ENCODE measurements at regions not wholly inside any gene's neighbourhood (a gene's known extent, or its start where the extent isn't known, plus 50 kb on each side); places are given as distances from the start of the nearest gene placed in this dataset.

DNA sequence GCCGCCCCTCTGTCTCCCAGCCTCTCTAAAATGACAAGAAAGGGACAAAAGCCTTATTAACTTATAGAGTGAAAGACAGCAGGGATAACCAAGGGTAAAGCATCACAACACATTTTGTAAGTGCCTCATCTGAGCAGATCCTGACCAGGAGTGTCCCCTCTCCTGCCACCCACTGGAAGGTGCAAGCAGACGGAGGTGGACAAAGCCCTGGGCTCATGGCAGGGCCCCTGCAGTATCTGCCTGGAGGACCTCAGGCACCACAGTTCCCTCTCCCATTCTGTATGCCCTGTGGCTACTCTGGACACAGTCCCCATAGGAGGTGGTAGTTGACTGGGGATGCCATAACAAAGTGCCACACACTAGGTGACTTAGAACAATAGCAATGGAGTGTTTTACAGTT, 319.8 kb downstream of the GADD45G start:
- H3K4me1 ChIP-seq (ENCODE audit: insufficient read depth, low read length, poor library complexity, severe bottlenecking), result no peaks in the 10 kb centered on the region
- ChIA-PET POLR2A (ENCODE audit: low non-redundant PET) (no interaction called here), CTCF (interaction anchor here (0.6 kb wide), 1 partner anchor 835 kb away, joined by 10 read pairs; no protein-coding TSS in a partner anchor)
- no peaks in the 10 kb centered on the region for H3K27me3 ChIP-seq (replicated peaks; ENCODE audit: insufficient read depth, low read depth, low read length, poor library complexity)
- intact Hi-C loops (cut with micrococcal nuclease; ENCODE audit: unreplicated experiment), result loop anchor here (10.0 kb wide), 1 partner anchor 320 kb away; the partner anchor contains the start of gene GADD45G
- no peak overlapping the region for H3K4me3 ChIP-seq (ENCODE audit: low read depth, low read length, poor library complexity, severe bottlenecking)
- TF ChIP-seq, protein P1, sequence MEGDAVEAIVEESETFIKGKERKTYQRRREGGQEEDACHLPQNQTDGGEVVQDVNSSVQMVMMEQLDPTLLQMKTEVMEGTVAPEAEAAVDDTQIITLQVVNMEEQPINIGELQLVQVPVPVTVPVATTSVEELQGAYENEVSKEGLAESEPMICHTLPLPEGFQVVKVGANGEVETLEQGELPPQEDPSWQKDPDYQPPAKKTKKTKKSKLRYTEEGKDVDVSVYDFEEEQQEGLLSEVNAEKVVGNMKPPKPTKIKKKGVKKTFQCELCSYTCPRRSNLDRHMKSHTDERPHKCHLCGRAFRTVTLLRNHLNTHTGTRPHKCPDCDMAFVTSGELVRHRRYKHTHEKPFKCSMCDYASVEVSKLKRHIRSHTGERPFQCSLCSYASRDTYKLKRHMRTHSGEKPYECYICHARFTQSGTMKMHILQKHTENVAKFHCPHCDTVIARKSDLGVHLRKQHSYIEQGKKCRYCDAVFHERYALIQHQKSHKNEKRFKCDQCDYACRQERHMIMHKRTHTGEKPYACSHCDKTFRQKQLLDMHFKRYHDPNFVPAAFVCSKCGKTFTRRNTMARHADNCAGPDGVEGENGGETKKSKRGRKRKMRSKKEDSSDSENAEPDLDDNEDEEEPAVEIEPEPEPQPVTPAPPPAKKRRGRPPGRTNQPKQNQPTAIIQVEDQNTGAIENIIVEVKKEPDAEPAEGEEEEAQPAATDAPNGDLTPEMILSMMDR (conservative IDR thresholded peaks at IDR 0.05; ENCODE audit: low read depth, low read length), result no peak
- no peak for TF ChIP-seq EZH2 (IDR thresholded peaks at IDR 0.05; ENCODE audit: borderline replicate concordance, low read depth, low read length, poor library complexity, severe bottlenecking)
- BruUV-seq (replicated peaks), result no TSS peak
- DNase-seq (ENCODE audit: low spot score), result no peak
- H3K27ac ChIP-seq (ENCODE audit: low read depth, low read length, poor library complexity, severe bottlenecking), result no peak overlapping the region
- H3K36me3 ChIP-seq (ENCODE audit: insufficient read depth, low read length, poor library complexity, severe bottlenecking), result no peaks in the 10 kb centered on the region
- H3K9me3 ChIP-seq (ENCODE audit: low read depth, low read length, poor library complexity, severe bottlenecking), result no peaks in the 10 kb centered on the region

DNA sequence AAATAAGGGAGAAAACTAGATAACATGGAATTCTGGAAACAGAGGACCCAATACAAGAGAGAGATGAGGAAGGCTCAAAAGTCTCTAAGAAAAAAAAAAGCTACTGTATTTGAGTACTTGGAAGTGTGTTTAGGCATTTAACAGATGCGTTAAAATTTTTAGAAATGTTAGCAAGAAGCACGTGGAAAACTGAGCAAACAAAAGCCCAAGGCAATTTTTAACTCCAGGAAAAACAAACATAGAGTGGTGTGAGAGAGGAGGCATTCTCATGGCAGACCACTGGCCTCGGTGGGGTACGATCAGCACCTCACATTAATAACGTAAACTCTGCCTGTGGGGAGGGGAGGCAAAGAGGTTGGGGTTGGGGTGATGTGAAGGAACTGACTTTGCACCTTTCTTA, 321.4 kb downstream of the GADD45G start:
- Histone ChIP-seq H3K36me3 (ENCODE audit: insufficient read depth, low read length, poor library complexity, severe bottlenecking) (no peaks in the 10 kb centered on the region), H3K4me1 (ENCODE audit: insufficient read depth, low read length, poor library complexity, severe bottlenecking) (no peaks in the 10 kb centered on the region), H3K9me3 (ENCODE audit: low read depth, low read length, poor library complexity, severe bottlenecking) (no peaks in the 10 kb centered on the region), H3K27me3 (replicated peaks; ENCODE audit: insufficient read depth, low read depth, low read length, poor library complexity) (no peaks in the 10 kb centered on the region), H3K27ac (ENCODE audit: low read depth, low read length, poor library complexity, severe bottlenecking) (no peak overlapping the region), H3K4me3 (ENCODE audit: low read depth, low read length, poor library complexity, severe bottlenecking) (no peak overlapping the region)
- BruUV-seq (replicated peaks), result no TSS peak
- no peak for DNase-seq (ENCODE audit: low spot score)
- ChIA-PET CTCF (no interaction called here), POLR2A (ENCODE audit: low non-redundant PET) (no interaction called here)
- TF ChIP-seq, protein P1 (conservative IDR thresholded peaks at IDR 0.05; ENCODE audit: low read depth, low read length), result no peak
- TF ChIP-seq EZH2 (IDR thresholded peaks at IDR 0.05; ENCODE audit: borderline replicate concordance, low read depth, low read length, poor library complexity, severe bottlenecking), result no peak
- intact Hi-C loops (cut with micrococcal nuclease; ENCODE audit: unreplicated experiment), result loop anchor here (10.0 kb wide), 1 partner anchor 321 kb away; the partner anchor contains the start of gene GADD45G

DNA sequence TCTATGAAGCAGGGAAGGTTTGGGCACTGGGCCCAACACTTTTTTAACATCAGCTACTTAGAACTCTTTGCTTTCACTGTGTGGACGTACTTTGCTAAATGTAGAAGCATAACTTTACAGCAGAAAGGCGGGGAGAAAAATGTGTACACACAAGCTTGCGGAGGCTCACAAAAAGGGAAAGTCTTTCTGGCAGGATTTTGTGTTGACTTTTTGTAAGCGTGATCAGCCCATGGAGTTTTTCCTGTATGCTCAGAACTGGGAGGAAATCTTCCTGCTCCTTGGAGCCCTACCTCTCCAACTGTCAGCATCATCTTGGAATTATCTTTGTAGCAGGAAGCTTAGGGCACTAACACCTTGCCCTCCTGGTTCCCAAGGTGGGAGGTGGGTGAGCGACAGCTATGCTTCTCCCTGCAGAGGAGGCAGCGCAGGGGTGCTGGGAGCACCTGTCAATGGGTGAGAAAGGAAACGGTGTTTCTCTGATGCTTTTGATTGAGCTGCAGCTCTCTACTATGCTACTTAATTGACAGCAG, 321.9 kb downstream of the GADD45G start:
- CTCF ChIA-PET, result no interaction called here
- BruUV-seq (replicated peaks), result no TSS peak
- no peak for DNase-seq (ENCODE audit: low spot score)

More for the DNA sequence above, 321.9 kb downstream of the GADD45G start:
- no peaks in the 10 kb centered on the region for H3K4me1 ChIP-seq (ENCODE audit: insufficient read depth, low read length, poor library complexity, severe bottlenecking)
- H3K27ac ChIP-seq (ENCODE audit: low read depth, low read length, poor library complexity, severe bottlenecking), result no peak overlapping the region
- POLR2A ChIA-PET (ENCODE audit: low non-redundant PET), result no interaction called here
- H3K36me3 ChIP-seq (ENCODE audit: insufficient read depth, low read length, poor library complexity, severe bottlenecking), result no peaks in the 10 kb centered on the region
- H3K9me3 ChIP-seq (ENCODE audit: low read depth, low read length, poor library complexity, severe bottlenecking), result no peaks in the 10 kb centered on the region
- H3K4me3 ChIP-seq (ENCODE audit: low read depth, low read length, poor library complexity, severe bottlenecking), result no peak overlapping the region
- TF ChIP-seq, protein P1 (conservative IDR thresholded peaks at IDR 0.05; ENCODE audit: low read depth, low read length), result no peak
- TF ChIP-seq EZH2 (IDR thresholded peaks at IDR 0.05; ENCODE audit: borderline replicate concordance, low read depth, low read length, poor library complexity, severe bottlenecking), result no peak
- intact Hi-C loops (cut with micrococcal nuclease; ENCODE audit: unreplicated experiment), result loop anchor here (10.0 kb wide), 1 partner anchor 322 kb away; the partner anchor contains the start of gene GADD45G
- no peaks in the 10 kb centered on the region for H3K27me3 ChIP-seq (replicated peaks; ENCODE audit: insufficient read depth, low read depth, low read length, poor library complexity)
